Erythroblast (primary cell): ENCODE measurements at regions not wholly inside any gene's neighbourhood (a gene's known extent, or its start where the extent isn't known, plus 50 kb on each side); places are given as distances from the start of the nearest gene placed in this dataset.

Source experiments
- GATA1 ChIP-seq: IDR thresholded peaks from 2 replicates; pipeline ENCODE4 v1.6.1; 2011; ENCODE audit warnings: low read depth, mild to moderate bottlenecking, control low read depth, low read length, moderate library complexity
- POLR2A ChIP-seq: IDR thresholded peaks from 2 replicates; pipeline ENCODE4 v1.6.1; 2011; ENCODE audit warnings: mild to moderate bottlenecking, low read length

DNA sequence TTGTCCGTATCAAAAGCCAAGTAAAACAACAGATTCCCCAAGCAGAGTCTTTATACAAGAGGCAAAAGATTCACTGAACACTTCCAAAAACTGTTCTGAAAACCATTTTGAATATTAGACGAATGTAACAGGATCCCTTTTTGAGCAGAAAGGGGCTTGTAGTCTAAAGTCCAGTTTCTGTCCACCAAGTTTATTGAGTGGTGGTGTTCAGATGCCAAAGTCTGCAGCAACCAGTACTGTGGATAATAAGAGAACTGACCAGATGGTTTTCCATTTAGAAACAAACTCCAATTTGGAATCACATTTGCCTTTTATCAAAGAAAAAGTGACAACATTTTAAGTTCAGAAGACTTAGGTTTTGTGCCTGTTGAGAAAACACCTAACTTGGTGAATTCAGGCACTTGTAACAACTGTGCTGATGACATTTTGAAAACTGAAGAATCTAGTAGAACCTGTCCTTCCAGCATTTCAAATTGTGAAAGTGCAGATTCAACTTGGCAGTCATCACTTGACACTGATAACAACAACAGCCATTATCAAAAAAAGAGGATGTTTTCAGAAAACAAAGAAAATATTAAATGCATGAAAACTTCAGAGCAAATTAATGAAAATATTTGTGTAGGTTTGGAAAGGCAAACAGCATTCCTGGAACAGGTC lies 217.1 kb downstream of the CSNK2A3 start:
- TF ChIP-seq POLR2A (no peak), GATA1 (no peak)
